Vagina (tissue), 2 donors: ENCODE measurements at regions not wholly inside any gene's neighbourhood (a gene's known extent, or its start where the extent isn't known, plus 50 kb on each side); places are given as distances from the start of the nearest gene placed in this dataset.

Experiments
- CTCF ChIP-seq, 3 experiments: fragments of 450-650 bp in 2 of 3; fragments of 200-600 bp in 1 of 3; sonication (generic) in 1 of 3; IDR thresholded peaks; one replicate each; pipeline ENCODE4 v1.5.1; 2017 to 2019; ENCODE audit warnings: antibody characterized with exemption in 3 of 3, mild to moderate bottlenecking in 2 of 3, moderate library complexity in 2 of 3
- POLR2A ChIP-seq, 2 donors: fragments of 450-650 bp; IDR thresholded peaks; one replicate each; pipeline ENCODE4 v1.6.1; 2017; ENCODE audit warnings: antibody characterized with exemption in 2 of 2, mild to moderate bottlenecking in 2 of 2, moderate library complexity in 2 of 2
- POLR2AphosphoS5 ChIP-seq, 2 donors: sonication (generic); formaldehyde crosslinking; IDR thresholded peaks; one replicate each; pipeline ENCODE4 v1.9.0; 2017; ENCODE audit warnings: antibody characterized with exemption in 2 of 2, mild to moderate bottlenecking in 2 of 2, low read depth in 1 of 2; ENCODE audit not compliant: insufficient read depth in 1 of 2

- TF ChIP-seq CTCF (IDR thresholded peaks at IDR 0.05) (no peak), POLR2A (IDR thresholded peaks at IDR 0.05) (no peak), POLR2AphosphoS5 (IDR thresholded peaks at IDR 0.05; ENCODE audit: insufficient read depth in 1 of 2, low read depth in 1 of 2) (no peak)
These were observed 396.3 kb upstream of the FZD8 start for GRCh38 chr10:36038316-36038955.
